GM23248 (cell line): ENCODE measurements at regions not wholly inside any gene's neighbourhood (a gene's known extent, or its start where the extent isn't known, plus 50 kb on each side); places are given as distances from the start of the nearest gene placed in this dataset.

Source experiments
- DNase-seq: peaks from one replicate; pipeline ENCODE4 v3.0.0-alpha.2; 2015
- H2AFZ ChIP-seq: fragments of 200-600 bp; sonication (generic); 2 replicates; pipeline ENCODE4 v1.6.1; 2016; ENCODE audit warnings: antibody characterized with exemption
- H3F3A ChIP-seq: fragments of 200-600 bp; sonication (generic); 2 replicates; pipeline ENCODE4 v1.6.1; 2016; ENCODE audit warnings: mild to moderate bottlenecking, antibody characterized with exemption, mixed run types; ENCODE audit not compliant: insufficient read depth
- H3K27ac ChIP-seq: fragments of 200-600 bp; sonication (generic); 2 replicates; pipeline ENCODE4 v1.5.1; 2016; ENCODE audit warnings: mild to moderate bottlenecking
- H3K27me3 ChIP-seq: fragments of 200-600 bp; sonication (generic); replicated peaks from 2 replicates; pipeline ENCODE4 v1.6.1; 2016; ENCODE audit warnings: mild to moderate bottlenecking; ENCODE audit not compliant: insufficient read depth
- H3K36me3 ChIP-seq: fragments of 200-600 bp; sonication (generic); 2 replicates; pipeline ENCODE4 v1.6.1; 2016; ENCODE audit warnings: low read depth, mild to moderate bottlenecking
- H3K4me1 ChIP-seq: fragments of 200-600 bp; sonication (generic); 2 replicates; pipeline ENCODE4 v1.6.1; 2016; ENCODE audit warnings: mild to moderate bottlenecking; ENCODE audit not compliant: insufficient read depth
- H3K4me2 ChIP-seq: fragments of 200-600 bp; sonication (generic); one replicate; pipeline ENCODE4 v1.6.1; 2016; ENCODE audit warnings: mild to moderate bottlenecking; ENCODE audit not compliant: unreplicated experiment
- H3K4me3 ChIP-seq: fragments of 200-600 bp; sonication (generic); 2 replicates; pipeline ENCODE4 v1.5.1; 2016; ENCODE audit warnings: mild to moderate bottlenecking
- H3K79me2 ChIP-seq: fragments of 200-600 bp; sonication (generic); 2 replicates; pipeline ENCODE4 v1.6.1; 2016; ENCODE audit warnings: mild to moderate bottlenecking; ENCODE audit not compliant: insufficient read depth
- H3K9ac ChIP-seq: fragments of 200-600 bp; sonication (generic); 2 replicates; pipeline ENCODE4 v1.6.1; 2016; ENCODE audit warnings: mild to moderate bottlenecking
- H3K9me2 ChIP-seq: fragments of 200-600 bp; sonication (generic); 2 replicates; pipeline ENCODE4 v1.6.1; 2016; ENCODE audit warnings: mixed run types, mild to moderate bottlenecking, moderate library complexity; ENCODE audit not compliant: insufficient read depth
- H3K9me3 ChIP-seq: fragments of 200-600 bp; sonication (generic); one replicate; pipeline ENCODE4 v1.6.1; 2017; ENCODE audit warnings: low read depth
- H4K20me1 ChIP-seq: fragments of 200-600 bp; sonication (generic); 2 replicates; pipeline ENCODE4 v1.6.0; 2016; ENCODE audit not compliant: insufficient read depth
- EZH2 ChIP-seq: fragments of 200-600 bp; sonication (generic); IDR thresholded peaks from 2 replicates; pipeline ENCODE4 v1.6.1; 2018; ENCODE audit warnings: antibody characterized with exemption, mild to moderate bottlenecking; ENCODE audit not compliant: insufficient read depth, poor library complexity, severe bottlenecking
- EZH2phosphoT487 ChIP-seq: fragments of 200-600 bp; sonication (generic); IDR thresholded peaks from 2 replicates; pipeline ENCODE4 v1.6.1; 2018; ENCODE audit warnings: antibody characterized with exemption, moderate library complexity, mild to moderate bottlenecking, low read depth; ENCODE audit not compliant: insufficient read depth
- WGBS, 2 experiments: methylation state at CpG; one replicate each; pipeline ENCODE4 v1.1.6; 2015 to 2017; ENCODE audit warnings: low lambda C conversion rate in 2 of 2, low coverage in 1 of 2; ENCODE audit errors: missing lambda C conversion rate in 2 of 2; 5-methylcytosine and 5-hydroxymethylcytosine counted together
- in situ Hi-C: fragments of 300-500 bp; cut with MboI; formaldehyde crosslinking; loops from 2 replicates; pipeline ENCODE4 v1.15.0; 2020

DNA sequence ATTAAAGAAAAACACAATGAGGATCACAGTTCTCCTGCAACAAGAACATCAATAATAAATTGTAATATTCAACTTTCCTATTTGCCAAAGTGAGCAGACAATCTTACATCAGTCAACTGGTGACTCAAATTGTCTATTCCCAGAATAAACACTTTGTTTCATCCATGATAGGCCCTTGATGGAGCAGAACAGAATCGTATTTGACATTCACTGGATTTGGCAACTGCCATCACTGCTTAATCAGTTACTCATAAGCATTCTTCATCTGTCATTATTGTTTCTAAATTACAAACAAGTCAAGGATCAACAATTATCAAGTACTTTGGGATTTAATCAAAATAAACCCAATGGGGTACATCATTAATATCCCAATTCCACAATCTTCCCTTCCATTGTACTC, 398.4 kb downstream of the GABRG2 start:
- in situ Hi-C loops = no loop called here
- no peak overlapping the region for H2AFZ ChIP-seq
- WGBS, 2 experiments = 8 to 12% methylated on average over 1 of the region's 1 CpG
- no peaks in the 10 kb centered on the region for H3K36me3 ChIP-seq
- no peak overlapping the region for H3K4me3 ChIP-seq
- no peaks in the 10 kb centered on the region for H3K27me3 ChIP-seq
- H3K9me2 ChIP-seq = no peaks in the 10 kb centered on the region
- TF ChIP-seq EZH2 (no peak), EZH2phosphoT487 (no peak)
- no peak overlapping the region for H3K4me2 ChIP-seq
- H3K9ac ChIP-seq = no peak overlapping the region
- no peak for DNase-seq
- H3K79me2 ChIP-seq = no peaks in the 10 kb centered on the region
- no peaks in the 10 kb centered on the region for H3K9me3 ChIP-seq
- no peaks in the 10 kb centered on the region for H4K20me1 ChIP-seq
- no peaks in the 10 kb centered on the region for H3F3A ChIP-seq
- H3K4me1 ChIP-seq = no peaks in the 10 kb centered on the region
- H3K27ac ChIP-seq = no peak overlapping the region

DNA sequence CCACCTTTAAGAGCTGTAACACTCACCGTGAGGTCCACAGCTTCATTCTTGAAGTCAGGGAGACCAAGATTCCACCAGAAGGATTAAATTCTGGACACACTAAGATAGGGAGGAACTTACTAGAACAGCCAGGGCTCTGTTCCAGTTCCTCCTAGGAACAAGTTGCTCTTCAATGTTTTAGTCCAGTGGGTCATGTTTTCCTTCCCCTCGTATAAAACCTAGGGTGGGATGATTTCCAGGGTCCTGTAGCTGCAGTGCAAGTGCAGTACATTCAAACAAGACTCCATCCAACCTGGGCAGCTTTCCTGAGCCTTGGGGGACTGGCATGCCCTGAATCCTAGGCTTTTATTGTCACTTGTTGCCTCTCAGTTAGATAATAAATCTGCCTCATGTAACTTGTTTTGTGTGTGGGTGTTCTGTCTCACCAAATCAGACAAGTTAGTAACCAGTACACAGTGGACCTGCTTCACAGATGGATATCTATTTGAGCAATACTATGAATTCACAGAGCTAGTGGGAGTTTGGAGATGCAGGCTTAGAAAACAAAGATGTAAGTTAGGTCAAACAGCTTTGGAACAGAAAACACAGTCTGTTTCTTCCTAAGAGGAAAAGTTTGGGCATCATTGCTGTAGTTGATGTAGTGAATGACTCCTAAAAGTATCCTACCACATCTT, 405.6 kb downstream of the GABRG2 start:
- no peak overlapping the region for H3K4me3 ChIP-seq
- no peak overlapping the region for H3K27ac ChIP-seq
- no peak overlapping the region for H2AFZ ChIP-seq
- no peaks in the 10 kb centered on the region for H3K27me3 ChIP-seq
- H4K20me1 ChIP-seq = no peaks in the 10 kb centered on the region
- no peaks in the 10 kb centered on the region for H3K36me3 ChIP-seq
- in situ Hi-C loops = no loop called here
- no peaks in the 10 kb centered on the region for H3K9me2 ChIP-seq
- DNase-seq = no peak
- H3K9me3 ChIP-seq = no peaks in the 10 kb centered on the region
- no peak overlapping the region for H3K9ac ChIP-seq
- 24 to 36% methylated on average over 2 of the region's 2 CpGs for WGBS, 2 experiments
- H3K79me2 ChIP-seq = no peaks in the 10 kb centered on the region
- H3F3A ChIP-seq = no peaks in the 10 kb centered on the region
- no peak for TF ChIP-seq EZH2
- TF ChIP-seq EZH2phosphoT487 = no peak
- H3K4me1 ChIP-seq = no peaks in the 10 kb centered on the region
- no peak overlapping the region for H3K4me2 ChIP-seq

DNA sequence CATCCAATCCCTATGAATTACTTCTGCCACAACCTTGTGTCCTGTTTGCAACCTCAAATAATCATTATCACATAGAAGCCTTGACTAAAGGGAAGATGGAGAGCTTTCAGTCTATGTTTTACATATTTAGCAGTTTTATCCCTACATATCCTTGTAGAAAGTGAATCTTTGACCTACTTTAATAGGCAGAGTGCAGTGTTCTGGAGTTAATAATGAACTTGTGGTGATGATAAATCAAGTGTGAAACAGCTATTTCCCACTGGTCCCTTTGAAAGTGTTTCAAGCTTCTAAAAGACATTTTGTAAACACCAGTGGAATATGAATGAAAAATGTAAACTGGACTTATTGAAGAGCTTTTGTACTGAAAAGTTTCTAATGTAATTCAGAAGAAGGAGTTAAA, 406.7 kb downstream of the GABRG2 start:
- DNase-seq = no peak
- Histone ChIP-seq H4K20me1 (no peaks in the 10 kb centered on the region), H3K9ac (no peak overlapping the region), H3K4me3 (no peak overlapping the region), H3K36me3 (no peaks in the 10 kb centered on the region), H3K4me1 (no peaks in the 10 kb centered on the region), H3K9me3 (no peaks in the 10 kb centered on the region), H3K27me3 (no peaks in the 10 kb centered on the region), H2AFZ (no peak overlapping the region), H3K4me2 (no peak overlapping the region), H3K27ac (no peak overlapping the region), H3F3A (no peaks in the 10 kb centered on the region), H3K9me2 (no peaks in the 10 kb centered on the region), H3K79me2 (no peaks in the 10 kb centered on the region)
- in situ Hi-C loops = no loop called here
- TF ChIP-seq EZH2phosphoT487 (no peak), EZH2 (no peak)

GRCh38 chr5:162484095-162484494, 416.5 kb downstream of the GABRG2 start:
- no peak overlapping the region for H3K9ac ChIP-seq
- no peak overlapping the region for H3K4me2 ChIP-seq
- H3K79me2 ChIP-seq = no peaks in the 10 kb centered on the region
- no peaks in the 10 kb centered on the region for H4K20me1 ChIP-seq
- H3K9me2 ChIP-seq = no peaks in the 10 kb centered on the region
- no peak overlapping the region for H3K4me3 ChIP-seq
- H3K27me3 ChIP-seq = no peaks in the 10 kb centered on the region
- TF ChIP-seq EZH2 = no peak
- no peak for TF ChIP-seq EZH2phosphoT487
- no peak overlapping the region for H3K27ac ChIP-seq
- no peaks in the 10 kb centered on the region for H3F3A ChIP-seq
- H3K9me3 ChIP-seq = no peaks in the 10 kb centered on the region
- no peaks in the 10 kb centered on the region for H3K36me3 ChIP-seq
- in situ Hi-C loops = no loop called here
- H2AFZ ChIP-seq = no peak overlapping the region
- WGBS, 2 experiments = 46 to 50% methylated on average over 6 of the region's 6 CpGs
- H3K4me1 ChIP-seq = no peaks in the 10 kb centered on the region
- DNase-seq = no peak

DNA sequence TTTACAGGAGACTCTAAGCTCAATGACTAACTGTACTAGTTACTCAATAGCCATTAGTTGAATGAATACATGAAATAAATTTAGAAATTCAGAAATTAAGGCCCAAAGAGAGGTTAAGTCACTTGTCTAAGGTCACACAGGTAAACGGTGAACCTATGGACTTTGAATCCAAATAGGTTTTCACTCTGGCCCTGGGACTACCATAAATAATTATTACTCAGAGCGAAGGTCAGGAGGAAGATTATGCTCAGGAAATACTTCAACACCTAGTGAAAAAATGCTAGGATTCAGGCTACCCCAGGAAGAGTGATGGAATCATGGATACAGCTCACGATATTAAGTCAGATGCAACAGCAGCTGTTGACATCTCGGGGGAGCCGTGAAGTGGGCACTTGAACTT, 417.4 kb downstream of the GABRG2 start:
- Histone ChIP-seq H3K9me2 (no peaks in the 10 kb centered on the region), H3K27me3 (no peaks in the 10 kb centered on the region), H3K36me3 (no peaks in the 10 kb centered on the region), H3K9me3 (no peaks in the 10 kb centered on the region), H4K20me1 (no peaks in the 10 kb centered on the region), H3F3A (no peaks in the 10 kb centered on the region), H3K4me2 (no peak overlapping the region), H3K79me2 (no peaks in the 10 kb centered on the region), H3K27ac (no peak overlapping the region), H3K9ac (no peak overlapping the region), H2AFZ (no peak overlapping the region), H3K4me1 (no peaks in the 10 kb centered on the region), H3K4me3 (no peak overlapping the region)
- in situ Hi-C loops = no loop called here
- DNase-seq = no peak
- 19 to 29% methylated on average over 5 of the region's 5 CpGs for WGBS, 2 experiments
- TF ChIP-seq EZH2 (no peak), EZH2phosphoT487 (no peak)
